ENCODE measurements at regions not wholly inside any gene's neighbourhood (a gene's known extent, or its start where the extent isn't known, plus 50 kb on each side); places are given as distances from the start of the nearest gene placed in this dataset.

- TF ChIP-seq POLR2AphosphoS5 (IDR thresholded peaks at IDR 0.05; ENCODE audit: low read depth, low read length), result no peak
- TF ChIP-seq SIN3A (IDR thresholded peaks at IDR 0.05; ENCODE audit: borderline replicate concordance, insufficient read depth, low read length), result no peak
- TF ChIP-seq TAF1 (IDR thresholded peaks at IDR 0.05; ENCODE audit: borderline replicate concordance, insufficient read depth, low read length), result no peak
- no peak for TF ChIP-seq FOXP2 (optimal IDR thresholded peaks at IDR 0.05; ENCODE audit: borderline replicate concordance, extremely low read depth, extremely low read length, insufficient read depth)
- no peak for TF ChIP-seq REST (IDR thresholded peaks at IDR 0.05; ENCODE audit: insufficient read depth in 1 of 2, low read depth in 2 of 2, low read length in 2 of 2)
These were observed 824.1 kb upstream of the IGFBP3 start for GRCh38 chr7:46744957-46745706.

GRCh38 chr7:46742601-46743000 is 821.5 kb upstream of the IGFBP3 start:
- TF ChIP-seq SIN3A (IDR thresholded peaks at IDR 0.05; ENCODE audit: borderline replicate concordance, insufficient read depth, low read length) (no peak), FOXP2 (optimal IDR thresholded peaks at IDR 0.05; ENCODE audit: borderline replicate concordance, extremely low read depth, extremely low read length, insufficient read depth) (no peak)

GRCh38 chr7:46741938-46742540 is 821.0 kb upstream of the IGFBP3 start:
- TF ChIP-seq TAF1 (IDR thresholded peaks at IDR 0.05; ENCODE audit: borderline replicate concordance, insufficient read depth, low read length) (no peak), REST (IDR thresholded peaks at IDR 0.05; ENCODE audit: insufficient read depth in 1 of 2, low read depth in 2 of 2, low read length in 2 of 2) (no peak), POLR2AphosphoS5 (IDR thresholded peaks at IDR 0.05; ENCODE audit: low read depth, low read length) (no peak), FOXP2 (optimal IDR thresholded peaks at IDR 0.05; ENCODE audit: borderline replicate concordance, extremely low read depth, extremely low read length, insufficient read depth) (no peak), SIN3A (IDR thresholded peaks at IDR 0.05; ENCODE audit: borderline replicate concordance, insufficient read depth, low read length) (no peak)

GRCh38 chr7:46741181-46741580 is 820.1 kb upstream of the IGFBP3 start:
- TF ChIP-seq SIN3A (IDR thresholded peaks at IDR 0.05; ENCODE audit: borderline replicate concordance, insufficient read depth, low read length) (no peak), TAF1 (IDR thresholded peaks at IDR 0.05; ENCODE audit: borderline replicate concordance, insufficient read depth, low read length) (no peak), REST (IDR thresholded peaks at IDR 0.05; ENCODE audit: insufficient read depth in 1 of 2, low read depth in 2 of 2, low read length in 2 of 2) (no peak), POLR2AphosphoS5 (IDR thresholded peaks at IDR 0.05; ENCODE audit: low read depth, low read length) (no peak), FOXP2 (optimal IDR thresholded peaks at IDR 0.05; ENCODE audit: borderline replicate concordance, extremely low read depth, extremely low read length, insufficient read depth) (no peak)

GRCh38 chr7:46739518-46740234 is 818.6 kb upstream of the IGFBP3 start:
- TF ChIP-seq POLR2AphosphoS5 (IDR thresholded peaks at IDR 0.05; ENCODE audit: low read depth, low read length), result no peak
- no peak for TF ChIP-seq TAF1 (IDR thresholded peaks at IDR 0.05; ENCODE audit: borderline replicate concordance, insufficient read depth, low read length)
- TF ChIP-seq FOXP2 (optimal IDR thresholded peaks at IDR 0.05; ENCODE audit: borderline replicate concordance, extremely low read depth, extremely low read length, insufficient read depth), result no peak
- TF ChIP-seq REST (IDR thresholded peaks at IDR 0.05; ENCODE audit: insufficient read depth in 1 of 2, low read depth in 2 of 2, low read length in 2 of 2), result no peak
- TF ChIP-seq SIN3A (IDR thresholded peaks at IDR 0.05; ENCODE audit: borderline replicate concordance, insufficient read depth, low read length), result no peak
